HepG2 (cell line): ENCODE measurements at regions not wholly inside any gene's neighbourhood (a gene's known extent, or its start where the extent isn't known, plus 50 kb on each side); places are given as distances from the start of the nearest gene placed in this dataset.

Experiments used
- ATAC-seq: fragments of 200-7000 bp; cut with Tn5 transposase; 3 replicates; pipeline ENCODE4 v1.9.1; 2020; ENCODE audit warnings: mild to moderate bottlenecking, moderate library complexity
- BruUV-seq: library from RNA; stranded (reverse); fragments of 400-500 nt; replicated peaks from 2 replicates; lab custom pipeline; 2021; lab: Mats Ljungman, UMichigan
- CTCF ChIA-PET: fragments of 300-600 bp; formaldehyde crosslinking; extraction: SDS; loops from one replicate; lab custom pipeline; 2021; ENCODE audit warnings: low total read pairs, inconsistent platforms, low intra/inter-chr PET ratio; lab: Yijun Ruan, JAX
- POLR2A ChIA-PET: fragments of 350-600 bp; sonication (Branson Sonifier 250); formaldehyde crosslinking; loops from one replicate; lab custom pipeline; 2020; ENCODE audit warnings: antibody characterized with exemption, inconsistent platforms; lab: Yijun Ruan, JAX
- DNase-seq: peaks from one replicate; pipeline ENCODE4 v3.0.0-alpha.2; 2015; ENCODE audit warnings: low spot score
- FAIRE-seq: peaks from 3 replicates; lab custom pipeline; 2011; peaks lifted over from hg19 to GRCh38; lab: Jason Lieb, UNC
- H2AFZ ChIP-seq: one replicate; pipeline ENCODE4 v1.6.1; 2011; ENCODE audit warnings: low read length, inconsistent platforms
- H3K27ac ChIP-seq: fragments of 300-600 bp; 3 replicates; pipeline ENCODE4 v1.8.0; 2011; ENCODE audit warnings: mixed run types, mild to moderate bottlenecking, mixed read lengths, low read length, inconsistent platforms; ENCODE audit not compliant: insufficient read depth; ENCODE audit errors: extremely low read length
- H3K27me3 ChIP-seq, 2 experiments: fragments of 200-600 bp in 1 of 2; 2 replicates in 1 of 2; 3 replicates in 1 of 2; pipeline versions ENCODE4 v1.6.0 to v1.8.0; 2011; ENCODE audit warnings: low read length in 2 of 2, mild to moderate bottlenecking in 2 of 2, moderate library complexity in 2 of 2, inconsistent platforms in 1 of 2; ENCODE audit not compliant: insufficient read depth in 2 of 2, control insufficient read depth in 1 of 2
- H3K36me3 ChIP-seq, 2 experiments: fragments of 200-600 bp in 1 of 2; replicated peaks in 1 of 2; 2 replicates in 1 of 2; 3 replicates in 1 of 2; pipeline versions ENCODE4 v1.5.1 to v1.8.0; 2011; ENCODE audit warnings: low read length in 2 of 2, inconsistent platforms in 1 of 2; ENCODE audit not compliant: insufficient read depth in 2 of 2, control insufficient read depth in 1 of 2
- H3K4me1 ChIP-seq: 2 replicates; pipeline ENCODE4 v1.5.1; 2012; ENCODE audit warnings: low read length, inconsistent platforms; ENCODE audit not compliant: insufficient read depth
- H3K4me2 ChIP-seq: 2 replicates; pipeline ENCODE4 v1.6.0; 2011; ENCODE audit warnings: low read depth, low read length, inconsistent platforms
- H3K4me3 ChIP-seq, 3 experiments: fragments of 200-600 bp in 1 of 3; sonication (generic), shearing (Covaris generic) in 1 of 3; replicated peaks in 1 of 3; 2 replicates each; pipeline ENCODE4 v1.5.1; 2011 to 2016; ENCODE audit warnings: low read length in 3 of 3, inconsistent platforms in 2 of 3, low read depth in 2 of 3, mild to moderate bottlenecking in 2 of 3, control low read depth in 1 of 3, mixed read lengths in 1 of 3; ENCODE audit not compliant: insufficient read depth in 1 of 3
- H3K79me2 ChIP-seq: one replicate; pipeline ENCODE4 v1.6.1; 2011; ENCODE audit warnings: low read length, inconsistent platforms; ENCODE audit not compliant: insufficient read depth
- H3K9ac ChIP-seq: 2 replicates; pipeline ENCODE4 v1.6.0; 2011; ENCODE audit warnings: mild to moderate bottlenecking, low read depth, low read length, inconsistent platforms; ENCODE audit not compliant: insufficient read depth
- H3K9me3 ChIP-seq: 2 replicates; pipeline ENCODE4 v1.5.1; 2012; ENCODE audit warnings: mild to moderate bottlenecking, low read length
- H4K20me1 ChIP-seq: 2 replicates; pipeline ENCODE4 v1.6.0; 2011; ENCODE audit warnings: inconsistent platforms, mild to moderate bottlenecking, low read length, moderate library complexity; ENCODE audit not compliant: insufficient read depth
- ATF7 ChIP-seq, 2 experiments: fragments of 450-650 bp in 1 of 2; sonication (generic) in 1 of 2; formaldehyde crosslinking in 1 of 2; IDR thresholded peaks; 2 replicates each; pipeline versions ENCODE4 v1.4.0 to v1.6.1; 2016 to 2020; ENCODE audit warnings: antibody characterized with exemption in 1 of 2, mild to moderate bottlenecking in 1 of 2, missing genetic modification reagents in 1 of 2
- ATRX ChIP-seq: sonication (generic); formaldehyde crosslinking; IDR thresholded peaks from 2 replicates; pipeline ENCODE4 v1.4.0; 2020; ENCODE audit warnings: missing genetic modification reagents, borderline replicate concordance
- NPAS2 ChIP-seq: sonication (generic); formaldehyde crosslinking; IDR thresholded peaks from 2 replicates; pipeline ENCODE4 v1.8.0; 2022; ENCODE audit warnings: mild to moderate bottlenecking, missing genetic modification reagents, borderline replicate concordance
- SETDB1 ChIP-seq: sonication (generic); formaldehyde crosslinking; IDR thresholded peaks from 2 replicates; pipeline ENCODE4 v1.5.1; 2020; ENCODE audit warnings: missing genetic modification reagents, mild to moderate bottlenecking, borderline replicate concordance
- ZNF652 ChIP-seq: IDR thresholded peaks from 2 replicates; pipeline ENCODE4 v1.6.1; 2016; ENCODE audit warnings: low read depth, borderline replicate concordance
- WGBS: methylation state at CpG from one replicate; pipeline ENCODE4 v1.1.6; 2017; ENCODE audit warnings: low lambda C conversion rate; 5-methylcytosine and 5-hydroxymethylcytosine counted together
- in situ Hi-C: cut with HindIII; loops from 2 replicates; pipeline ENCODE4 v1.10.0; 2017; ENCODE audit warnings: low pct_unique_long_range_greater_than_20kb; ENCODE audit not compliant: extremely low pct_ligation_motif_present
- intact Hi-C: fragments of 100-400 bp; cut with micrococcal nuclease; formaldehyde crosslinking; loops from one replicate; pipeline ENCODE4 v1.10.0; 2022; ENCODE audit not compliant: unreplicated experiment
- TF ChIP-seq, protein P1 (sequence below): sonication (generic); formaldehyde crosslinking; IDR thresholded peaks from 2 replicates; pipeline ENCODE4 v1.5.0; 2020; ENCODE audit warnings: mild to moderate bottlenecking, missing genetic modification reagents, borderline replicate concordance
- TF ChIP-seq, protein P2 (sequence below): sonication (generic); formaldehyde crosslinking; IDR thresholded peaks from 2 replicates; pipeline ENCODE4 v1.5.0; 2020; ENCODE audit warnings: mild to moderate bottlenecking, missing genetic modification reagents
- TF ChIP-seq, protein P3 (sequence below): sonication (generic); formaldehyde crosslinking; IDR thresholded peaks from 2 replicates; pipeline ENCODE4 v1.4.0; 2020; ENCODE audit warnings: missing genetic modification reagents, mild to moderate bottlenecking, borderline replicate concordance

DNA sequence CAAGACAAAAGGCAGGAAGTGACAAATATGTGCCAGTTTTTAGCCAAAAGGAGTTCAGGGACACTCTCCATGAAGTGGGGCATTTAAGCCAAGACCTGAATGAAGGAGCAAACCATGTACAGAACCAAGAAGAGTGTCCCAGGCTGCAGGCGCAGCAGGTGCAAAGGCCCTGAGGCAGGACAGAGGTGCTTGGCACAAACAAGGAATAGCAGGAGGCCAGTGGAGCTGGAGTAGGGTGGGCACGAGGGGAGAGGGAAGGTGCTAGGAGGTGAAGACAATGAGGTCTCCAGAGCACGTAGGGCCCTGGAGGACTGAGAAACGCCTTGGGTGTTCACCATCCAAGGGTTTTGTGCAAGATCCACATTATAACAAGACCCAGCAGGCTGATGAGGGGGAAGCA is 474.1 kb downstream of the MN1 start:
- WGBS = 25% methylated on average over 4 of the region's 4 CpGs
- TF ChIP-seq, protein P1, sequence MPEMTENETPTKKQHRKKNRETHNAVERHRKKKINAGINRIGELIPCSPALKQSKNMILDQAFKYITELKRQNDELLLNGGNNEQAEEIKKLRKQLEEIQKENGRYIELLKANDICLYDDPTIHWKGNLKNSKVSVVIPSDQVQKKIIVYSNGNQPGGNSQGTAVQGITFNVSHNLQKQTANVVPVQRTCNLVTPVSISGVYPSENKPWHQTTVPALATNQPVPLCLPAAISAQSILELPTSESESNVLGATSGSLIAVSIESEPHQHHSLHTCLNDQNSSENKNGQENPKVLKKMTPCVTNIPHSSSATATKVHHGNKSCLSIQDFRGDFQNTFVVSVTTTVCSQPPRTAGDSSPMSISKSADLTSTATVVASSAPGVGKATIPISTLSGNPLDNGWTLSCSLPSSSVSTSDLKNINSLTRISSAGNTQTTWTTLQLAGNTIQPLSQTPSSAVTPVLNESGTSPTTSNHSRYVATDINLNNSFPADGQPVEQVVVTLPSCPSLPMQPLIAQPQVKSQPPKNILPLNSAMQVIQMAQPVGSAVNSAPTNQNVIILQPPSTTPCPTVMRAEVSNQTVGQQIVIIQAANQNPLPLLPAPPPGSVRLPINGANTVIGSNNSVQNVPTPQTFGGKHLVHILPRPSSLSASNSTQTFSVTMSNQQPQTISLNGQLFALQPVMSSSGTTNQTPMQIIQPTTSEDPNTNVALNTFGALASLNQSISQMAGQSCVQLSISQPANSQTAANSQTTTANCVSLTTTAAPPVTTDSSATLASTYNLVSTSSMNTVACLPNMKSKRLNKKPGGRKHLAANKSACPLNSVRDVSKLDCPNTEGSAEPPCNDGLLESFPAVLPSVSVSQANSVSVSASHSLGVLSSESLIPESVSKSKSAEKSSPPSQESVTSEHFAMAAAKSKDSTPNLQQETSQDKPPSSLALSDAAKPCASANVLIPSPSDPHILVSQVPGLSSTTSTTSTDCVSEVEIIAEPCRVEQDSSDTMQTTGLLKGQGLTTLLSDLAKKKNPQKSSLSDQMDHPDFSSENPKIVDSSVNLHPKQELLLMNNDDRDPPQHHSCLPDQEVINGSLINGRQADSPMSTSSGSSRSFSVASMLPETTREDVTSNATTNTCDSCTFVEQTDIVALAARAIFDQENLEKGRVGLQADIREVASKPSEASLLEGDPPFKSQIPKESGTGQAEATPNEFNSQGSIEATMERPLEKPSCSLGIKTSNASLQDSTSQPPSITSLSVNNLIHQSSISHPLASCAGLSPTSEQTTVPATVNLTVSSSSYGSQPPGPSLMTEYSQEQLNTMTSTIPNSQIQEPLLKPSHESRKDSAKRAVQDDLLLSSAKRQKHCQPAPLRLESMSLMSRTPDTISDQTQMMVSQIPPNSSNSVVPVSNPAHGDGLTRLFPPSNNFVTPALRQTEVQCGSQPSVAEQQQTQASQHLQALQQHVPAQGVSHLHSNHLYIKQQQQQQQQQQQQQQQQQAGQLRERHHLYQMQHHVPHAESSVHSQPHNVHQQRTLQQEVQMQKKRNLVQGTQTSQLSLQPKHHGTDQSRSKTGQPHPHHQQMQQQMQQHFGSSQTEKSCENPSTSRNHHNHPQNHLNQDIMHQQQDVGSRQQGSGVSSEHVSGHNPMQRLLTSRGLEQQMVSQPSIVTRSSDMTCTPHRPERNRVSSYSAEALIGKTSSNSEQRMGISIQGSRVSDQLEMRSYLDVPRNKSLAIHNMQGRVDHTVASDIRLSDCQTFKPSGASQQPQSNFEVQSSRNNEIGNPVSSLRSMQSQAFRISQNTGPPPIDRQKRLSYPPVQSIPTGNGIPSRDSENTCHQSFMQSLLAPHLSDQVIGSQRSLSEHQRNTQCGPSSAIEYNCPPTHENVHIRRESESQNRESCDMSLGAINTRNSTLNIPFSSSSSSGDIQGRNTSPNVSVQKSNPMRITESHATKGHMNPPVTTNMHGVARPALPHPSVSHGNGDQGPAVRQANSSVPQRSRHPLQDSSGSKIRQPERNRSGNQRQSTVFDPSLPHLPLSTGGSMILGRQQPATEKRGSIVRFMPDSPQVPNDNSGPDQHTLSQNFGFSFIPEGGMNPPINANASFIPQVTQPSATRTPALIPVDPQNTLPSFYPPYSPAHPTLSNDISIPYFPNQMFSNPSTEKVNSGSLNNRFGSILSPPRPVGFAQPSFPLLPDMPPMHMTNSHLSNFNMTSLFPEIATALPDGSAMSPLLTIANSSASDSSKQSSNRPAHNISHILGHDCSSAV = no peak
- TF ChIP-seq ZNF652 (CRISPR knock-in tag) (no peak), ATF7 (IDR thresholded peaks at IDR 0.05) (no peak), ATF7 (CRISPR knock-in tag; IDR thresholded peaks at IDR 0.05) (no peak), NPAS2 (no peak), SETDB1 (CRISPR knock-in tag) (no peak), ATRX (no peak)
- TF ChIP-seq, protein P2, sequence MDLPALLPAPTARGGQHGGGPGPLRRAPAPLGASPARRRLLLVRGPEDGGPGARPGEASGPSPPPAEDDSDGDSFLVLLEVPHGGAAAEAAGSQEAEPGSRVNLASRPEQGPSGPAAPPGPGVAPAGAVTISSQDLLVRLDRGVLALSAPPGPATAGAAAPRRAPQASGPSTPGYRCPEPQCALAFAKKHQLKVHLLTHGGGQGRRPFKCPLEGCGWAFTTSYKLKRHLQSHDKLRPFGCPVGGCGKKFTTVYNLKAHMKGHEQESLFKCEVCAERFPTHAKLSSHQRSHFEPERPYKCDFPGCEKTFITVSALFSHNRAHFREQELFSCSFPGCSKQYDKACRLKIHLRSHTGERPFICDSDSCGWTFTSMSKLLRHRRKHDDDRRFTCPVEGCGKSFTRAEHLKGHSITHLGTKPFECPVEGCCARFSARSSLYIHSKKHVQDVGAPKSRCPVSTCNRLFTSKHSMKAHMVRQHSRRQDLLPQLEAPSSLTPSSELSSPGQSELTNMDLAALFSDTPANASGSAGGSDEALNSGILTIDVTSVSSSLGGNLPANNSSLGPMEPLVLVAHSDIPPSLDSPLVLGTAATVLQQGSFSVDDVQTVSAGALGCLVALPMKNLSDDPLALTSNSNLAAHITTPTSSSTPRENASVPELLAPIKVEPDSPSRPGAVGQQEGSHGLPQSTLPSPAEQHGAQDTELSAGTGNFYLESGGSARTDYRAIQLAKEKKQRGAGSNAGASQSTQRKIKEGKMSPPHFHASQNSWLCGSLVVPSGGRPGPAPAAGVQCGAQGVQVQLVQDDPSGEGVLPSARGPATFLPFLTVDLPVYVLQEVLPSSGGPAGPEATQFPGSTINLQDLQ (CRISPR knock-in tag) = no peak
- TF ChIP-seq, protein P3, sequence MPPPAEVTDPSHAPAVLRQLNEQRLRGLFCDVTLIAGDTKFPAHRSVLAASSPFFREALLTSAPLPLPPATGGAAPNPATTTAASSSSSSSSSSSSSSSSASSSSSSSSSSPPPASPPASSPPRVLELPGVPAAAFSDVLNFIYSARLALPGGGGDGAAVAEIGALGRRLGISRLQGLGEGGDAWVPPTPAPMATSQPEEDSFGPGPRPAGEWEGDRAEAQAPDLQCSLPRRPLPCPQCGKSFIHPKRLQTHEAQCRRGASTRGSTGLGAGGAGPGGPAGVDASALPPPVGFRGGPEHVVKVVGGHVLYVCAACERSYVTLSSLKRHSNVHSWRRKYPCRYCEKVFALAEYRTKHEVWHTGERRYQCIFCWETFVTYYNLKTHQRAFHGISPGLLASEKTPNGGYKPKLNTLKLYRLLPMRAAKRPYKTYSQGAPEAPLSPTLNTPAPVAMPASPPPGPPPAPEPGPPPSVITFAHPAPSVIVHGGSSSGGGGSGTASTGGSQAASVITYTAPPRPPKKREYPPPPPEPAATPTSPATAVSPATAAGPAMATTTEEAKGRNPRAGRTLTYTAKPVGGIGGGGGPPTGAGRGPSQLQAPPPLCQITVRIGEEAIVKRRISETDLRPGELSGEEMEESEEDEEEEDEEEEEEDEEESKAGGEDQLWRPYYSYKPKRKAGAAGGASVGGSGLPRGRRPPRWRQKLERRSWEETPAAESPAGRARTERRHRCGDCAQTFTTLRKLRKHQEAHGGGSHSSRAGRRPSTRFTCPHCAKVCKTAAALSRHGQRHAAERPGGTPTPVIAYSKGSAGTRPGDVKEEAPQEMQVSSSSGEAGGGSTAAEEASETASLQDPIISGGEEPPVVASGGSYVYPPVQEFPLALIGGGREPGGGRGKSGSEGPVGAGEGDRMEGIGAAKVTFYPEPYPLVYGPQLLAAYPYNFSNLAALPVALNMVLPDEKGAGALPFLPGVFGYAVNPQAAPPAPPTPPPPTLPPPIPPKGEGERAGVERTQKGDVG (CRISPR knock-in tag) = no peak

More for the DNA sequence above, 474.1 kb downstream of the MN1 start:
- intact Hi-C loops (no loop called here), in situ Hi-C loops (no loop called here)
- H3K4me3 ChIP-seq = no peak overlapping the region
- no peak for FAIRE-seq
- no peak overlapping the region for H3K27ac ChIP-seq
- H3K9me3 ChIP-seq = no peaks in the 10 kb centered on the region
- no peak overlapping the region for H2AFZ ChIP-seq
- CTCF ChIA-PET = no interaction called here
- ATAC-seq = no peak
- H3K4me1 ChIP-seq = no peaks in the 10 kb centered on the region
- no peak for DNase-seq
- POLR2A ChIA-PET = no interaction called here
- no peak overlapping the region for H3K9ac ChIP-seq
- no peaks in the 10 kb centered on the region for H4K20me1 ChIP-seq
- peaks cover 0 to 11% of the 10 kb centered on the region in 2 experiments; a peak in 2 of 5 replicates for H3K27me3 ChIP-seq
- no peaks in the 10 kb centered on the region for H3K79me2 ChIP-seq
- no peaks in the 10 kb centered on the region for H3K36me3 ChIP-seq
- BruUV-seq = no TSS peak
- H3K4me2 ChIP-seq = no peak overlapping the region
